Ascending aorta (tissue), 2 donors: ENCODE measurements at regions not wholly inside any gene's neighbourhood (a gene's known extent, or its start where the extent isn't known, plus 50 kb on each side); places are given as distances from the start of the nearest gene placed in this dataset.

Experiments
- DNase-seq, 2 donors: peaks; one replicate each; pipeline ENCODE4 v3.0.0-alpha.2; 2019; ENCODE audit warnings: low spot score in 2 of 2
- H3K27ac ChIP-seq, 2 donors: fragments of 200-600 bp; sonication (generic); one replicate each; pipeline ENCODE4 v1.5.1; 2016 to 2017; ENCODE audit warnings: mild to moderate bottlenecking in 1 of 2
- H3K27me3 ChIP-seq: fragments of 200-600 bp; sonication (generic); one replicate; pipeline ENCODE4 v1.5.1; 2017
- H3K36me3 ChIP-seq, 2 donors: fragments of 200-600 bp; sonication (generic); one replicate each; pipeline ENCODE4 v1.5.1; 2016
- H3K4me1 ChIP-seq, 2 donors: fragments of 200-600 bp; sonication (generic); one replicate each; pipeline ENCODE4 v1.5.1; 2016 to 2017; ENCODE audit warnings: mild to moderate bottlenecking in 1 of 2
- H3K4me3 ChIP-seq, 2 donors: fragments of 200-600 bp; sonication (generic); one replicate each; pipeline ENCODE4 v1.5.1; 2016 to 2017; ENCODE audit warnings: mild to moderate bottlenecking in 1 of 2
- H3K9me3 ChIP-seq, 2 donors: fragments of 200-600 bp; sonication (generic); one replicate each; pipeline ENCODE4 v1.5.1; 2016
- CTCF ChIP-seq, 3 experiments: fragments of 200-600 bp in 2 of 3; fragments of 450-650 bp in 1 of 3; sonication (generic) in 2 of 3; IDR thresholded peaks; one replicate each; pipeline ENCODE4 v1.5.1; 2016 to 2019; ENCODE audit warnings: antibody characterized with exemption in 3 of 3, mild to moderate bottlenecking in 1 of 3, moderate library complexity in 1 of 3
- intact Hi-C: fragments of 100-400 bp; cut with DNase I; formaldehyde crosslinking; loops from one replicate; pipeline ENCODE4 v1.15.1; 2023

- Histone ChIP-seq H3K9me3 (no peaks in the 10 kb centered on the region), H3K27me3 (no peaks in the 10 kb centered on the region), H3K36me3 (no peaks in the 10 kb centered on the region), H3K4me1 (no peaks in the 10 kb centered on the region), H3K4me3 (no peak overlapping the region), H3K27ac (no peak overlapping the region)
- DNase-seq, result no peak
- TF ChIP-seq CTCF (IDR thresholded peaks at IDR 0.05), result no peak
- intact Hi-C loops, result no loop called here
Measured at GRCh38 chr13:63161219-63161618, 1745.6 kb upstream of the PCDH20 start.

- Histone ChIP-seq H3K36me3 (no peaks in the 10 kb centered on the region), H3K4me3 (no peak overlapping the region), H3K27ac (no peak overlapping the region), H3K4me1 (no peaks in the 10 kb centered on the region), H3K27me3 (no peaks in the 10 kb centered on the region), H3K9me3 (no peaks in the 10 kb centered on the region)
- intact Hi-C loops, result no loop called here
- no peak for TF ChIP-seq CTCF (IDR thresholded peaks at IDR 0.05)
- DNase-seq, result no peak
Measured at GRCh38 chr13:63156816-63157215, 1741.2 kb upstream of the PCDH20 start.

- H3K4me3 ChIP-seq, result no peak overlapping the region
- no peaks in the 10 kb centered on the region for H3K27me3 ChIP-seq
- H3K9me3 ChIP-seq, result no peaks in the 10 kb centered on the region
- no peak for TF ChIP-seq CTCF (IDR thresholded peaks at IDR 0.05)
- H3K27ac ChIP-seq, result no peak overlapping the region
- H3K36me3 ChIP-seq, result no peaks in the 10 kb centered on the region
- intact Hi-C loops, result no loop called here
- no peak for DNase-seq
- no peaks in the 10 kb centered on the region for H3K4me1 ChIP-seq
Measured at GRCh38 chr13:63149375-63149774, 1733.7 kb upstream of the PCDH20 start.

- Histone ChIP-seq H3K4me3 (no peak overlapping the region), H3K9me3 (no peaks in the 10 kb centered on the region), H3K4me1 (no peaks in the 10 kb centered on the region), H3K27ac (no peak overlapping the region), H3K27me3 (no peaks in the 10 kb centered on the region), H3K36me3 (no peaks in the 10 kb centered on the region)
- intact Hi-C loops, result no loop called here
- DNase-seq, result no peak
- TF ChIP-seq CTCF (IDR thresholded peaks at IDR 0.05), result no peak
Measured at GRCh38 chr13:63139277-63139676, 1723.6 kb upstream of the PCDH20 start.

GRCh38 chr13:63129995-63130394 lies 1714.3 kb upstream of the PCDH20 start:
- no peaks in the 10 kb centered on the region for H3K27me3 ChIP-seq
- DNase-seq, result no peak
- no peaks in the 10 kb centered on the region for H3K9me3 ChIP-seq
- no peaks in the 10 kb centered on the region for H3K36me3 ChIP-seq
- no peaks in the 10 kb centered on the region for H3K4me1 ChIP-seq
- H3K4me3 ChIP-seq, result no peak overlapping the region
- intact Hi-C loops, result no loop called here
- H3K27ac ChIP-seq, result no peak overlapping the region
- no peak for TF ChIP-seq CTCF (IDR thresholded peaks at IDR 0.05)

GRCh38 chr13:63128716-63129115 lies 1713.1 kb upstream of the PCDH20 start:
- intact Hi-C loops, result no loop called here
- no peak overlapping the region for H3K27ac ChIP-seq
- TF ChIP-seq CTCF (IDR thresholded peaks at IDR 0.05), result no peak
- DNase-seq, result no peak
- no peaks in the 10 kb centered on the region for H3K4me1 ChIP-seq
- no peak overlapping the region for H3K4me3 ChIP-seq
- H3K9me3 ChIP-seq, result no peaks in the 10 kb centered on the region
- H3K36me3 ChIP-seq, result no peaks in the 10 kb centered on the region
- H3K27me3 ChIP-seq, result no peaks in the 10 kb centered on the region
